ENCODE measurements at regions not wholly inside any gene's neighbourhood (a gene's known extent, or its start where the extent isn't known, plus 50 kb on each side); places are given as distances from the start of the nearest gene placed in this dataset.

DNA sequence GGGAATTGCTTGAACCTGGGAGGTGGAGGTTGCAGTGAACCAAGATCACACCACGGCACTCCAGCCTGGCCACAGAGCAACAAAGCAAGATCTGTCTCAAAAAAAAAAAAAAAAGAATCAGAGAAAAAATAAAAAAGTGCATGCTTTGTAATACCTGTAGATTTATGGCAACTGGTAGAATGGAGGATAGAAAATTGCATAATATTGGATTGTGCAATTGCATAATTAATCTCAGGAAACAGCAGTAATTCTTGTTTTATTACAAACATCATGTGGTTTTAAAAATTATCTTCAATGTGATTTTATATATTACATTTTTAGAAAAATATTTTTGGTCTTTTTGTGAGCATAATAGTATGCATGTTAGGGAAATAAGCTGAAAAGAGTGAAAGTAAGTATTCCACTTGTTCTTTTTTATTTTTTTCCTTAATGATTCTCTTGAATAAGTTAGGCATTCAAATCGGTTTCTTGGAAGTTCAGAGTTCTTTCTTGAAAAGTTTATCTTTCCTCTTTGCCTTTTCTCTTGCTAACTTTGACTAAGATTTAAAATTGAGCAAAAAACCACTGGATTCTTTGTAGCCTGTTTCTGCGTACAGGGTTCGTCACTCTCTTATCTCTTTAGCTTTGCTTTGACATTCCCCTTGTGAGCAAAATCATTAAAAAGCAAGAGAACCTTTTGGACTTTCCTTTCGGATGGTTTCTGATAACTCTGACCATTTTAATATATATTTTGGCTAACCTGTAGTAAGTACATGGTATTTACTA is 127.5 kb upstream of the ADAMTS5 start:
- ChIA-PET CTCF (no interaction called here), POLR2A (no interaction called here)
- intact Hi-C loops (cut with micrococcal nuclease): no loop called here
- Mint-ChIP-seq H3K9me3 (peaks cover 7% of the 10 kb centered on the region), H3K4me3 (no peak overlapping the region), H3K27me3 (no peaks in the 10 kb centered on the region), H3K27ac (no peak overlapping the region), H3K36me3 (ENCODE audit: low read depth) (no peaks in the 10 kb centered on the region), H3K4me1 (no peaks in the 10 kb centered on the region)
- DNase-seq (no peak), ATAC-seq (ENCODE audit: low read depth) (no peak)
- TF ChIP-seq, protein P1, sequence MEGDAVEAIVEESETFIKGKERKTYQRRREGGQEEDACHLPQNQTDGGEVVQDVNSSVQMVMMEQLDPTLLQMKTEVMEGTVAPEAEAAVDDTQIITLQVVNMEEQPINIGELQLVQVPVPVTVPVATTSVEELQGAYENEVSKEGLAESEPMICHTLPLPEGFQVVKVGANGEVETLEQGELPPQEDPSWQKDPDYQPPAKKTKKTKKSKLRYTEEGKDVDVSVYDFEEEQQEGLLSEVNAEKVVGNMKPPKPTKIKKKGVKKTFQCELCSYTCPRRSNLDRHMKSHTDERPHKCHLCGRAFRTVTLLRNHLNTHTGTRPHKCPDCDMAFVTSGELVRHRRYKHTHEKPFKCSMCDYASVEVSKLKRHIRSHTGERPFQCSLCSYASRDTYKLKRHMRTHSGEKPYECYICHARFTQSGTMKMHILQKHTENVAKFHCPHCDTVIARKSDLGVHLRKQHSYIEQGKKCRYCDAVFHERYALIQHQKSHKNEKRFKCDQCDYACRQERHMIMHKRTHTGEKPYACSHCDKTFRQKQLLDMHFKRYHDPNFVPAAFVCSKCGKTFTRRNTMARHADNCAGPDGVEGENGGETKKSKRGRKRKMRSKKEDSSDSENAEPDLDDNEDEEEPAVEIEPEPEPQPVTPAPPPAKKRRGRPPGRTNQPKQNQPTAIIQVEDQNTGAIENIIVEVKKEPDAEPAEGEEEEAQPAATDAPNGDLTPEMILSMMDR (IDR thresholded peaks at IDR 0.05): no peak

DNA sequence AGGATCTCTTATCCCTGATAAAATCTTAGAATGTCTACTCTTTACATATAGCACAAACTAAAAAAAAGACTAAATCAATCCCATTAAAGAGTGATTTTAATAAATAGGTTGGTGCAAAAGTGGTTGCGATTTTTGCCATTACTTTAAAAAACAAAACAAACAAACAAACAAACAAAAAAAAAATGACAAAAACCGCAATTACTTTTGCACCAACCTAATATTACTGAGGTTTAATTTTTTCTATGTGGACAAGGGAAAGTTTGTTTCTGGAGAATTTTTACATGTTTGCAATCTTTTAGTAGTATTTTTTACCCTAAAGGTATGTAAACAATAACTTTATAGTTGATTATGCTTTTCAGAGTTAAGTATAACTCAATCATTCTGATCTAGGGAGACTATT is 119.7 kb upstream of the ADAMTS5 start:
- ATAC-seq (ENCODE audit: low read depth) (no peak), DNase-seq (no peak)
- Mint-ChIP-seq H3K27me3 (no peaks in the 10 kb centered on the region), H3K4me3 (no peak overlapping the region), H3K9me3 (peaks cover 8% of the 10 kb centered on the region), H3K4me1 (no peaks in the 10 kb centered on the region), H3K36me3 (ENCODE audit: low read depth) (no peaks in the 10 kb centered on the region), H3K27ac (no peak overlapping the region)
- ChIA-PET POLR2A (no interaction called here), CTCF (no interaction called here)
- TF ChIP-seq, protein P1 (IDR thresholded peaks at IDR 0.05): no peak
- intact Hi-C loops (cut with micrococcal nuclease): no loop called here

DNA sequence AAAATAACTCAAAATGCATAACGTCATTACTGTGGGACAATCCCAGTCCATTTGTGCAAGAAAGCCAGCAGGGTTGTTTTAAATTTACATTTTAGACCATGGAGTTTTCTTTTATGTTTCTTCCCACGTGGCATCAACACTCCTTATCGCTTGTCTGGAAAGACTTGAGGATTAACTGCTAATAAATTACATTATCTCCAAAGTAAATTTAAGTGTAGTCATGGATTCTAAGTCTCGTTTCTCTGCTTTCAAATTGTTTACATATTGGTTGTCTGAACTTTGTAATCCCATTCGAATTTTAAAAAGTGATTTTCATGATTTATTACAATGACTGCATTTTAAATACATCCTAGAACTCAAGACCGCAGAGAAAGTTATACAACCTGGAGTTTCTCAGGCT is 119.3 kb upstream of the ADAMTS5 start:
- CTCF ChIA-PET: no interaction called here
- DNase-seq (no peak), ATAC-seq (ENCODE audit: low read depth) (no peak)
- no peaks in the 10 kb centered on the region for H3K27me3 Mint-ChIP-seq
- POLR2A ChIA-PET: no interaction called here
- TF ChIP-seq, protein P1 (IDR thresholded peaks at IDR 0.05): no peak
- no peak overlapping the region for H3K4me3 Mint-ChIP-seq
- no peaks in the 10 kb centered on the region for H3K36me3 Mint-ChIP-seq (ENCODE audit: low read depth)
- intact Hi-C loops (cut with micrococcal nuclease): no loop called here
- H3K4me1 Mint-ChIP-seq: no peaks in the 10 kb centered on the region
- no peak overlapping the region for H3K27ac Mint-ChIP-seq
- peaks cover 8% of the 10 kb centered on the region for H3K9me3 Mint-ChIP-seq

DNA sequence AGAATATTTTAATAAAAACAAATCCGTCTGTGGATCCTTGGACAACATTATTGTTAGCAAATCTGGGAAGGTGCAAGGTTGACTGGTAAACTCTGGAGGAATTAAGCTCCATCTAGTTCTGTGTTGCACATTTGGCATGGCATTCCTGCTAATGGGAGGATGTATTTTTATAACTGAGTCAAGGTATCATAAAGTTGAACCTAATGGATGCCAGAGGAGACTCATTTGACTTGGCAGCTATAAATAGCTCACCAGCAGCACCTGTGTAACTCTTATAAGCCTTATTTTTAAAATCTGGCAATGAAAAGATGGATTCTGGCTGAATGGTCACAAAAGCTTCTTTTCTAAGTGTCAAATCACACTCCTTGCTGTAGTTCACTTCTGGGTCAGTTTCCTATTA is 118.5 kb upstream of the ADAMTS5 start:
- TF ChIP-seq, protein P1 (IDR thresholded peaks at IDR 0.05): no peak
- Mint-ChIP-seq H3K27me3 (no peaks in the 10 kb centered on the region), H3K4me1 (no peaks in the 10 kb centered on the region), H3K27ac (no peak overlapping the region), H3K4me3 (no peak overlapping the region), H3K36me3 (ENCODE audit: low read depth) (no peaks in the 10 kb centered on the region), H3K9me3 (peaks cover 8% of the 10 kb centered on the region)
- ATAC-seq (ENCODE audit: low read depth): no peak
- POLR2A ChIA-PET: no interaction called here
- CTCF ChIA-PET: no interaction called here
- no peak for DNase-seq
- intact Hi-C loops (cut with micrococcal nuclease): no loop called here

DNA sequence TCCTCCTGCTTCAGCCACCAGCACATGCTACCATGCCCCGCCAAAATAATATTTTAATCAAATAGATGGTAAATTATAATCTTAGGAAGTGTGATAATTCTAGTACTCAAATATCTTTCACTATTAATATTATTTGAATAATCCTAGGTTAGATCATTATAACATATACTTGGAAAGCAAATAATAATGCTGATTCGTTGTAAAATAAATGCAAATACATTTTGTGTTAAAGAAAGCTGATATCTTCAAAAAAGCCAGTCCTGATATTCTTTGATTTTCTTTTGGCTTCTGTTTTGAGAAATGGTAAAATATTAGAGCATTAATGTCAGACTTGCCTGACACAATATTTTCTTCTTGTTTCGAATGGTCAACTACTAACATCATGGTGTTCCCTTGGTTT is 116.3 kb upstream of the ADAMTS5 start:
- H3K9me3 Mint-ChIP-seq: peaks cover 8% of the 10 kb centered on the region
- H3K36me3 Mint-ChIP-seq (ENCODE audit: low read depth): no peaks in the 10 kb centered on the region
- ATAC-seq (ENCODE audit: low read depth): no peak
- intact Hi-C loops (cut with micrococcal nuclease): no loop called here
- TF ChIP-seq, protein P1 (IDR thresholded peaks at IDR 0.05): no peak
- DNase-seq: no peak
- ChIA-PET POLR2A (no interaction called here), CTCF (no interaction called here)
- no peak overlapping the region for H3K27ac Mint-ChIP-seq
- no peaks in the 10 kb centered on the region for H3K4me1 Mint-ChIP-seq
- H3K4me3 Mint-ChIP-seq: no peak overlapping the region
- H3K27me3 Mint-ChIP-seq: no peaks in the 10 kb centered on the region

Data from activated B cell treated with CpG ODN at 0.5 μM for 24 hours (primary cell).